Calu3 (cell line): ENCODE measurements at regions not wholly inside any gene's neighbourhood (a gene's known extent, or its start where the extent isn't known, plus 50 kb on each side); places are given as distances from the start of the nearest gene placed in this dataset.

Source experiments
- BruUV-seq: library from RNA; stranded (reverse); fragments of 400-500 nt; replicated peaks from 2 replicates; lab custom pipeline; 2021; lab: Mats Ljungman, UMichigan
- CTCF ChIA-PET: fragments of 300-600 bp; sonication (Branson Sonifier 250); formaldehyde crosslinking; loops from one replicate; lab custom pipeline; 2022; ENCODE audit warnings: antibody characterized with exemption; lab: Charles Lee
- DNase-seq: peaks from one replicate; pipeline ENCODE4 v3.0.0; 2022
- H3K27ac Mint-ChIP-seq: one replicate; pipeline ENCODE4 v1.8.0; 2022; ENCODE audit warnings: mixed read lengths; ENCODE audit not compliant: unreplicated experiment
- H3K27me3 Mint-ChIP-seq: one replicate; pipeline ENCODE4 v1.8.0; 2022; ENCODE audit warnings: mixed read lengths; ENCODE audit not compliant: unreplicated experiment
- H3K36me3 Mint-ChIP-seq: one replicate; pipeline ENCODE4 v1.8.0; 2022; ENCODE audit warnings: mild to moderate bottlenecking, moderate library complexity, mixed read lengths; ENCODE audit not compliant: insufficient read depth, unreplicated experiment
- H3K4me1 Mint-ChIP-seq: one replicate; pipeline ENCODE4 v1.8.0; 2022; ENCODE audit warnings: mild to moderate bottlenecking, low read depth, mixed read lengths; ENCODE audit not compliant: unreplicated experiment
- H3K4me3 Mint-ChIP-seq: one replicate; pipeline ENCODE4 v1.8.0; 2022; ENCODE audit warnings: mild to moderate bottlenecking, low read depth, moderate library complexity, mixed read lengths; ENCODE audit not compliant: unreplicated experiment
- H3K9me3 Mint-ChIP-seq: one replicate; pipeline ENCODE4 v1.8.0; 2022; ENCODE audit warnings: low read depth, mixed read lengths; ENCODE audit not compliant: unreplicated experiment
- CTCF ChIP-seq: fragments of 200-600 bp; IDR thresholded peaks from one replicate; pipeline ENCODE4 v1.8.0; 2022; ENCODE audit warnings: antibody characterized with exemption; ENCODE audit not compliant: unreplicated experiment
- intact Hi-C: fragments of 100-400 bp; cut with micrococcal nuclease; formaldehyde crosslinking; loops from one replicate; pipeline ENCODE4 v1.10.0; 2022; ENCODE audit not compliant: unreplicated experiment

GRCh38 chr4:11783588-11783987 is 354.9 kb upstream of the HS3ST1 start:
- H3K9me3 Mint-ChIP-seq = no peaks in the 10 kb centered on the region
- CTCF ChIA-PET = no interaction called here
- no peaks in the 10 kb centered on the region for H3K4me1 Mint-ChIP-seq
- no peak for TF ChIP-seq CTCF
- no peaks in the 10 kb centered on the region for H3K36me3 Mint-ChIP-seq
- no peak overlapping the region for H3K4me3 Mint-ChIP-seq
- no peaks in the 10 kb centered on the region for H3K27me3 Mint-ChIP-seq
- no peak for DNase-seq
- intact Hi-C loops = no loop called here
- BruUV-seq = no TSS peak
- H3K27ac Mint-ChIP-seq = no peak overlapping the region

GRCh38 chr4:11782859-11783258 is 354.2 kb upstream of the HS3ST1 start:
- no TSS peak for BruUV-seq

GRCh38 chr4:11777447-11777846 is 348.8 kb upstream of the HS3ST1 start:
- CTCF ChIA-PET = interaction anchor here (0.7 to 1.3 kb wide), 2 partner anchors 228 to 234 kb away, joined by 3 read pairs; no protein-coding TSS in a partner anchor
- H3K27me3 Mint-ChIP-seq = no peaks in the 10 kb centered on the region
- H3K27ac Mint-ChIP-seq = no peak overlapping the region
- peaks cover 11% of the 10 kb centered on the region for H3K4me1 Mint-ChIP-seq
- TF ChIP-seq CTCF = no peak
- peaks cover 6% of the 10 kb centered on the region for H3K36me3 Mint-ChIP-seq
- no peaks in the 10 kb centered on the region for H3K9me3 Mint-ChIP-seq
- BruUV-seq = no TSS peak
- DNase-seq = no peak
- intact Hi-C loops = no loop called here
- H3K4me3 Mint-ChIP-seq = no peak overlapping the region

More at GRCh38 chr4:11782859-11783258, 354.2 kb upstream of the HS3ST1 start:
- Mint-ChIP-seq H3K36me3 (no peaks in the 10 kb centered on the region), H3K27ac (no peak overlapping the region), H3K27me3 (no peaks in the 10 kb centered on the region), H3K4me3 (no peak overlapping the region), H3K9me3 (no peaks in the 10 kb centered on the region), H3K4me1 (no peaks in the 10 kb centered on the region)
- CTCF ChIA-PET = no interaction called here
- intact Hi-C loops = no loop called here
- no peak for DNase-seq
- no peak for TF ChIP-seq CTCF

GRCh38 chr4:11774346-11774745 is 345.7 kb upstream of the HS3ST1 start:
- DNase-seq = no peak
- no peaks in the 10 kb centered on the region for H3K9me3 Mint-ChIP-seq
- H3K36me3 Mint-ChIP-seq = peaks cover 6% of the 10 kb centered on the region
- CTCF ChIA-PET = no interaction called here
- no peaks in the 10 kb centered on the region for H3K27me3 Mint-ChIP-seq
- TF ChIP-seq CTCF = no peak
- BruUV-seq = no TSS peak
- intact Hi-C loops = no loop called here
- H3K27ac Mint-ChIP-seq = peak overlapping the region; percentile 63
- peaks cover 11% of the 10 kb centered on the region for H3K4me1 Mint-ChIP-seq
- no peak overlapping the region for H3K4me3 Mint-ChIP-seq
